OCI-LY7 (cell line): ENCODE measurements at regions not wholly inside any gene's neighbourhood (a gene's known extent, or its start where the extent isn't known, plus 50 kb on each side); places are given as distances from the start of the nearest gene placed in this dataset.

Experiments used
- BruUV-seq: library from RNA; stranded (reverse); fragments of 400-500 nt; replicated peaks from 2 replicates; lab custom pipeline; 2021; lab: Mats Ljungman, UMichigan
- CTCF ChIA-PET: fragments of 300-600 bp; sonication (Branson Sonifier 250); formaldehyde crosslinking; loops from one replicate; lab custom pipeline; 2022; ENCODE audit warnings: antibody characterized with exemption; ENCODE audit not compliant: unreplicated experiment; lab: Charles Lee
- POLR2A ChIA-PET: fragments of 300-600 bp; sonication (Branson Sonifier 250); formaldehyde crosslinking; loops from one replicate; lab custom pipeline; 2022; ENCODE audit warnings: antibody characterized with exemption; lab: Charles Lee
- DNase-seq: peaks from one replicate; pipeline ENCODE4 v3.0.0-alpha.2; 2015; ENCODE audit warnings: low spot score
- H2AFZ ChIP-seq: fragments of 200-600 bp; sonication (generic), shearing (Covaris generic); 2 replicates; pipeline ENCODE4 v1.6.1; 2014; ENCODE audit warnings: mild to moderate bottlenecking, antibody characterized with exemption, low read length, moderate library complexity
- H3K27ac ChIP-seq: fragments of 200-600 bp; sonication (generic); 2 replicates; pipeline ENCODE4 v1.5.1; 2014; ENCODE audit warnings: mixed run types, low read depth, mild to moderate bottlenecking, moderate library complexity, low read length, inconsistent platforms; ENCODE audit not compliant: poor library complexity, severe bottlenecking
- H3K36me3 ChIP-seq: fragments of 200-600 bp; sonication (generic); 2 replicates; pipeline ENCODE4 v1.6.1; 2014; ENCODE audit warnings: mild to moderate bottlenecking, antibody characterized with exemption, low read length, moderate library complexity, mixed read lengths; ENCODE audit not compliant: insufficient read depth
- H3K4me1 ChIP-seq: fragments of 200-600 bp; sonication (generic); 2 replicates; pipeline ENCODE4 v1.5.1; 2014; ENCODE audit warnings: mild to moderate bottlenecking, low read length; ENCODE audit not compliant: insufficient read depth, poor library complexity, severe bottlenecking
- H3K4me2 ChIP-seq: fragments of 200-600 bp; sonication (generic); 2 replicates; pipeline ENCODE4 v1.6.1; 2014; ENCODE audit warnings: mild to moderate bottlenecking, low read length
- H3K4me3 ChIP-seq: fragments of 200-600 bp; sonication (generic); 2 replicates; pipeline ENCODE4 v1.5.1; 2014; ENCODE audit warnings: mild to moderate bottlenecking, low read depth, low read length; ENCODE audit not compliant: poor library complexity, severe bottlenecking
- H3K79me2 ChIP-seq: fragments of 200-600 bp; sonication (generic); 2 replicates; pipeline ENCODE4 v1.6.1; 2016; ENCODE audit warnings: low read depth, mild to moderate bottlenecking, low read length, moderate library complexity, mixed read lengths; ENCODE audit not compliant: insufficient read depth
- H3K9me2 ChIP-seq: fragments of 200-600 bp; sonication (generic); 2 replicates; pipeline ENCODE4 v1.6.1; 2016; ENCODE audit warnings: mild to moderate bottlenecking, low read length, mixed read lengths; ENCODE audit not compliant: insufficient read depth
- H3K9me3 ChIP-seq: fragments of 200-600 bp; sonication (generic); 2 replicates; pipeline ENCODE4 v1.6.1; 2014; ENCODE audit warnings: mild to moderate bottlenecking, mixed run types, low read length, mixed read lengths
- H4K20me1 ChIP-seq: fragments of 200-600 bp; sonication (generic); 2 replicates; pipeline ENCODE4 v1.6.1; 2014; ENCODE audit warnings: mild to moderate bottlenecking, antibody characterized with exemption, low read length, moderate library complexity, mixed read lengths; ENCODE audit not compliant: insufficient read depth
- EZH2phosphoT487 ChIP-seq: fragments of 200-600 bp; sonication (generic); IDR thresholded peaks from 2 replicates; pipeline ENCODE4 v1.6.1; 2018; ENCODE audit warnings: low read depth, borderline replicate concordance, mild to moderate bottlenecking, mixed run types, antibody characterized with exemption, low read length, moderate library complexity, mixed read lengths
- intact Hi-C: fragments of 100-400 bp; cut with micrococcal nuclease; formaldehyde crosslinking; loops from one replicate; pipeline ENCODE4 v1.10.0; 2022; ENCODE audit not compliant: unreplicated experiment
- TF ChIP-seq, protein P1 (sequence below): fragments of 200-600 bp; sonication (generic); conservative IDR thresholded peaks from 2 replicates; pipeline ENCODE4 v1.5.1; 2014; ENCODE audit warnings: mild to moderate bottlenecking, antibody characterized with exemption, low read length, moderate library complexity, mixed read lengths

DNA sequence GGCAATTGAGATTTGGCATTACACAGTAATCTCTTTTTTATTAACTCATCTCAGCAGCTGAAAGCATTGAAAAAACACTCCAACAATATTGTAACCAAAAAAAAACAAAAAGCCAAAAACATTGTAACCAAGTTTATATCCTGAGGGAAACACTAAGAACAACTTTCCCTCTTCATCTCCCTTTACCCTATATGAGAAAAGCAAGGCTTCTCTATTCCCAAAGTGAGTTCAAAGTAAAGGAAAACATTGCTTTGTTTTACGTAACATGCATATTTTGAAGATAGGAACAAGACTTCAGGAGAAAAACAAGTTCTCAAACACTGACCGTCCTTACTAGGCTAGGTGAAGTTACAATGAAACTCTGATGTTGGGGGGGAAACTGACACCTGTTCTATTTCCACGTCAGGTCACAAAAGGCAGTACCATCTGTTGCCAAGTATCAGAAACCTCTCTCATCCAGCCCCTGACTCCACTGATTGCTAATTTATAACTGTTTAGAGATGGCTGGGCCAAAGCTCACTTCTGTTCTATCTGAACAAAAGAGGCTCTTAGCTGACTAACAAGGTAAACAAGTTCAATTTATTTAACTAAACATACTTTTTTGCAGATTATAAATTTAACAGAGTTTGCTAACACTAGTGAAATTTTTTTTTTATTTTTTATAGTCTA, 67.9 kb upstream of the PLXNC1 start:
- Histone ChIP-seq H3K9me2 (no peaks in the 10 kb centered on the region), H3K4me1 (no peaks in the 10 kb centered on the region), H3K36me3 (no peaks in the 10 kb centered on the region), H3K4me3 (no peak overlapping the region), H3K4me2 (no peak overlapping the region), H3K79me2 (no peaks in the 10 kb centered on the region), H2AFZ (no peak overlapping the region), H3K27ac (no peak overlapping the region), H3K9me3 (no peaks in the 10 kb centered on the region), H4K20me1 (no peaks in the 10 kb centered on the region)
- BruUV-seq, result no TSS peak
- intact Hi-C loops, result no loop called here
- POLR2A ChIA-PET, result interaction anchor here (0.5 to 0.6 kb wide), 2 partner anchors 45 to 807 kb away, joined by 3 to 5 read pairs; no protein-coding TSS in a partner anchor
- CTCF ChIA-PET, result no interaction called here
- no peak for DNase-seq
- TF ChIP-seq, protein P1, sequence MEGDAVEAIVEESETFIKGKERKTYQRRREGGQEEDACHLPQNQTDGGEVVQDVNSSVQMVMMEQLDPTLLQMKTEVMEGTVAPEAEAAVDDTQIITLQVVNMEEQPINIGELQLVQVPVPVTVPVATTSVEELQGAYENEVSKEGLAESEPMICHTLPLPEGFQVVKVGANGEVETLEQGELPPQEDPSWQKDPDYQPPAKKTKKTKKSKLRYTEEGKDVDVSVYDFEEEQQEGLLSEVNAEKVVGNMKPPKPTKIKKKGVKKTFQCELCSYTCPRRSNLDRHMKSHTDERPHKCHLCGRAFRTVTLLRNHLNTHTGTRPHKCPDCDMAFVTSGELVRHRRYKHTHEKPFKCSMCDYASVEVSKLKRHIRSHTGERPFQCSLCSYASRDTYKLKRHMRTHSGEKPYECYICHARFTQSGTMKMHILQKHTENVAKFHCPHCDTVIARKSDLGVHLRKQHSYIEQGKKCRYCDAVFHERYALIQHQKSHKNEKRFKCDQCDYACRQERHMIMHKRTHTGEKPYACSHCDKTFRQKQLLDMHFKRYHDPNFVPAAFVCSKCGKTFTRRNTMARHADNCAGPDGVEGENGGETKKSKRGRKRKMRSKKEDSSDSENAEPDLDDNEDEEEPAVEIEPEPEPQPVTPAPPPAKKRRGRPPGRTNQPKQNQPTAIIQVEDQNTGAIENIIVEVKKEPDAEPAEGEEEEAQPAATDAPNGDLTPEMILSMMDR, result no peak
- no peak for TF ChIP-seq EZH2phosphoT487

DNA sequence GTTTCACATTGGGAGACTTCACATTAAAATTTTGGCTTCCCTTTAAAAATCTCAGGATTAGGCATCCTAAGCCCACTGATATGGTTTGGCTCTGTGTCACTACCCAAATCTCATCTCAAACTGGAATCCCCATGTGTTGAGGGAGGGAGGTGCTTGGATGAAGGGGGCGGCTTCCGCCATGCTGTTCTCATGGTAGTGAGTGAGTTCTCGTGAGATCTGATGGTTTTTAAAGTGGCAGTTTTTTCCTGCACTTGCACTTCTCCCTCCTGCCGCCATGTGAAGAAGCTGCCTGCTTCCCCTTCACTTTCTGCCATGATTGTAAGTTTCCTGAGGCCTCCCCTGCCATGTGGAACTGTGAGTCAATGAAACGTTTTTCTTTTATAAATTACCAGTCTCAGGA, 65.7 kb upstream of the PLXNC1 start:
- no peaks in the 10 kb centered on the region for H4K20me1 ChIP-seq
- ChIA-PET CTCF (no interaction called here), POLR2A (interaction anchor here (0.6 kb wide), 1 partner anchor 692 kb away, joined by 3 read pairs; no protein-coding TSS in a partner anchor)
- no peaks in the 10 kb centered on the region for H3K9me2 ChIP-seq
- H3K4me1 ChIP-seq, result no peaks in the 10 kb centered on the region
- TF ChIP-seq, protein P1, result no peak
- TF ChIP-seq EZH2phosphoT487, result no peak
- no peaks in the 10 kb centered on the region for H3K9me3 ChIP-seq
- no TSS peak for BruUV-seq
- no peak overlapping the region for H2AFZ ChIP-seq
- H3K36me3 ChIP-seq, result no peaks in the 10 kb centered on the region
- H3K79me2 ChIP-seq, result no peaks in the 10 kb centered on the region
- intact Hi-C loops, result no loop called here
- DNase-seq, result no peak
- no peak overlapping the region for H3K27ac ChIP-seq
- no peak overlapping the region for H3K4me2 ChIP-seq
- H3K4me3 ChIP-seq, result no peak overlapping the region

DNA sequence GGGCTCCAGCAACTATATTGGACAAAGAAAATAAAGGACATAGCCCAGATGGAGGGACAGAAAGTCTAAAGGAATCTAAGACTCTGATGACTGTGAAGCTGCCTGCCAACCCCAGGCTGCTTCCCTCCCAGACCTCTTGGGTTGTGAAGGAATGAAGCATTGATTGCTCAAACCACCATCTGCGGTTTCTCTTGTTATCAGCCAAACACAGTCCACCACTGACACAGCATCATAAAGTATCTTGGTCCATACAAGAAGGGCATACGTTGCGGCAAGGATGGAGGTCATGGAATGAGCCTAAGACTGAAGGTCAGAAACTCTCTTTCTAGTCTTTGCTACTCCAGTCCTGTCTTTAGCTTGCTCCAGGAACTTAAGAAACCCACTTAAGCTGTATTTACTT, 58.5 kb upstream of the PLXNC1 start:
- no peak for TF ChIP-seq EZH2phosphoT487
- TF ChIP-seq, protein P1, result no peak
- Histone ChIP-seq H3K4me3 (no peak overlapping the region), H3K27ac (no peak overlapping the region), H3K36me3 (no peaks in the 10 kb centered on the region), H4K20me1 (no peaks in the 10 kb centered on the region), H3K79me2 (no peaks in the 10 kb centered on the region), H3K4me2 (no peak overlapping the region), H3K4me1 (no peaks in the 10 kb centered on the region), H3K9me2 (no peaks in the 10 kb centered on the region), H2AFZ (no peak overlapping the region), H3K9me3 (no peaks in the 10 kb centered on the region)
- intact Hi-C loops, result no loop called here
- no TSS peak for BruUV-seq
- POLR2A ChIA-PET, result no interaction called here
- CTCF ChIA-PET, result no interaction called here
- no peak for DNase-seq
